ENCODE measurements at regions not wholly inside any gene's neighbourhood (a gene's known extent, or its start where the extent isn't known, plus 50 kb on each side); places are given as distances from the start of the nearest gene placed in this dataset.

GRCh38 chr18:24773101-24773500 lies 312.7 kb downstream of the HRH4 start:
- Mint-ChIP-seq H3K4me1 (no peaks in the 10 kb centered on the region), H3K27ac (no peak overlapping the region), H3K27me3 (ENCODE audit: low read depth) (no peaks in the 10 kb centered on the region), H3K9me3 (peaks cover 3% of the 10 kb centered on the region), H3K36me3 (ENCODE audit: low read depth) (no peaks in the 10 kb centered on the region), H3K4me3 (no peak overlapping the region)
- no peak for TF ChIP-seq CTCF (IDR thresholded peaks at IDR 0.05; ENCODE audit: unreplicated experiment in 3 of 3)

- Mint-ChIP-seq H3K36me3 (ENCODE audit: low read depth) (no peaks in the 10 kb centered on the region), H3K27ac (no peak overlapping the region), H3K9me3 (peaks cover 3% of the 10 kb centered on the region), H3K4me3 (no peak overlapping the region), H3K4me1 (no peaks in the 10 kb centered on the region), H3K27me3 (ENCODE audit: low read depth) (no peaks in the 10 kb centered on the region)
- TF ChIP-seq CTCF (IDR thresholded peaks at IDR 0.05; ENCODE audit: unreplicated experiment in 3 of 3): no peak
Observed at GRCh38 chr18:24776019-24776418, 315.6 kb downstream of the HRH4 start.

- no peak for TF ChIP-seq CTCF (IDR thresholded peaks at IDR 0.05; ENCODE audit: unreplicated experiment in 3 of 3)
- Mint-ChIP-seq H3K4me3 (no peak overlapping the region), H3K36me3 (ENCODE audit: low read depth) (no peaks in the 10 kb centered on the region), H3K27ac (peak overlapping the region in 2 of 3 experiments; percentile 52 to 61), H3K27me3 (ENCODE audit: low read depth) (no peaks in the 10 kb centered on the region), H3K4me1 (no peaks in the 10 kb centered on the region), H3K9me3 (no peaks in the 10 kb centered on the region)
Observed at GRCh38 chr18:24778810-24779418, 318.5 kb downstream of the HRH4 start.

- Mint-ChIP-seq H3K9me3 (peaks cover 3% of the 10 kb centered on the region), H3K27me3 (ENCODE audit: low read depth) (peaks cover 4% of the 10 kb centered on the region), H3K4me3 (no peak overlapping the region), H3K27ac (no peak overlapping the region), H3K36me3 (ENCODE audit: low read depth) (no peaks in the 10 kb centered on the region), H3K4me1 (no peaks in the 10 kb centered on the region)
- TF ChIP-seq CTCF (IDR thresholded peaks at IDR 0.05; ENCODE audit: unreplicated experiment in 3 of 3): no peak
Observed at GRCh38 chr18:24782566-24782965, 322.1 kb downstream of the HRH4 start.

GRCh38 chr18:24785019-24785418 lies 324.6 kb downstream of the HRH4 start:
- Mint-ChIP-seq H3K4me3 (no peak overlapping the region), H3K9me3 (peaks cover 10% of the 10 kb centered on the region), H3K27me3 (ENCODE audit: low read depth) (peaks cover 4% of the 10 kb centered on the region), H3K27ac (no peak overlapping the region), H3K4me1 (no peaks in the 10 kb centered on the region), H3K36me3 (ENCODE audit: low read depth) (peaks cover 3% of the 10 kb centered on the region)
- TF ChIP-seq CTCF (IDR thresholded peaks at IDR 0.05; ENCODE audit: unreplicated experiment in 3 of 3): no peak

- no peak for TF ChIP-seq CTCF (IDR thresholded peaks at IDR 0.05; ENCODE audit: unreplicated experiment in 3 of 3)
- Mint-ChIP-seq H3K27ac (no peak overlapping the region), H3K27me3 (ENCODE audit: low read depth) (peaks cover 4% of the 10 kb centered on the region), H3K36me3 (ENCODE audit: low read depth) (peaks cover 3% of the 10 kb centered on the region), H3K4me3 (no peak overlapping the region), H3K9me3 (peaks cover 14% of the 10 kb centered on the region), H3K4me1 (no peaks in the 10 kb centered on the region)
Observed at GRCh38 chr18:24786027-24786426, 325.6 kb downstream of the HRH4 start.
